Femur (tissue), 1 donor: ENCODE measurements at regions not wholly inside any gene's neighbourhood (a gene's known extent, or its start where the extent isn't known, plus 50 kb on each side); places are given as distances from the start of the nearest gene placed in this dataset.
A peak's percentile ranks its signal among the peaks of the same experiment; 100 is the strongest.
"Not testable (repeated sequence)": the region's sequence is repeated elsewhere in the genome, so short reads cannot be mapped to it uniquely, and the experiment has no call there.

Experiments
- DNase-seq: peaks from one replicate; pipeline ENCODE4 v3.0.0-alpha.2; 2017

- no peak for DNase-seq
Observed at GRCh38 chr2:153420394-153420793, 58.2 kb downstream of the RPRM start.

- DNase-seq, result no peak
Observed at GRCh38 chr2:153417077-153417476, 61.5 kb downstream of the RPRM start.

GRCh38 chr2:153416071-153416470 is 62.5 kb downstream of the RPRM start:
- DNase-seq, result no peak

GRCh38 chr2:153408710-153409385 is 69.7 kb downstream of the RPRM start:
- DNase-seq, result no peak

GRCh38 chr2:153405196-153405595 is 73.4 kb downstream of the RPRM start:
- DNase-seq, result no peak

- DNase-seq, result no peak
Observed at GRCh38 chr2:153404792-153405191, 73.8 kb downstream of the RPRM start.

- no peak for DNase-seq
Observed at GRCh38 chr2:153403940-153404339, 74.6 kb downstream of the RPRM start.

- DNase-seq, result not testable (repeated sequence)
Observed at GRCh38 chr2:153403352-153403751, 75.2 kb downstream of the RPRM start.

GRCh38 chr2:153394686-153395085 is 83.9 kb downstream of the RPRM start:
- no peak for DNase-seq

- no peak for DNase-seq
Observed at GRCh38 chr2:153394247-153394646, 84.3 kb downstream of the RPRM start.

GRCh38 chr2:153393518-153393917 is 85.0 kb downstream of the RPRM start:
- no peak for DNase-seq

GRCh38 chr2:153391131-153391530 is 87.4 kb downstream of the RPRM start:
- DNase-seq, result no peak

- DNase-seq, result no peak
Observed at GRCh38 chr2:153388246-153388645, 90.3 kb downstream of the RPRM start.

GRCh38 chr2:153387203-153387602 is 91.4 kb downstream of the RPRM start:
- no peak for DNase-seq

GRCh38 chr2:153386481-153386897 is 92.1 kb downstream of the RPRM start:
- DNase-seq, result peak; percentile 22

- DNase-seq, result no peak
Observed at GRCh38 chr2:153373510-153374279, 104.9 kb downstream of the RPRM start.

GRCh38 chr2:153360239-153360638 is 118.3 kb downstream of the RPRM start:
- no peak for DNase-seq

GRCh38 chr2:153354377-153354776 is 124.2 kb downstream of the RPRM start:
- DNase-seq, result no peak

GRCh38 chr2:153349603-153350002 is 129.0 kb downstream of the RPRM start:
- no peak for DNase-seq

- DNase-seq, result no peak
Observed at GRCh38 chr2:153347818-153348495, 130.6 kb downstream of the RPRM start.

GRCh38 chr2:153320879-153321278 is 157.7 kb downstream of the RPRM start:
- no peak for DNase-seq

GRCh38 chr2:153311432-153311831 is 167.1 kb downstream of the RPRM start:
- DNase-seq, result no peak

- DNase-seq, result no peak
Observed at GRCh38 chr2:153308466-153308865, 170.1 kb downstream of the RPRM start.

- DNase-seq, result no peak
Observed at GRCh38 chr2:153307223-153307622, 171.3 kb downstream of the RPRM start.
